ENCODE measurements at regions not wholly inside any gene's neighbourhood (a gene's known extent, or its start where the extent isn't known, plus 50 kb on each side); places are given as distances from the start of the nearest gene placed in this dataset.
"Not testable (repeated sequence)": the region's sequence is repeated elsewhere in the genome, so short reads cannot be mapped to it uniquely, and the experiment has no call there.

DNA sequence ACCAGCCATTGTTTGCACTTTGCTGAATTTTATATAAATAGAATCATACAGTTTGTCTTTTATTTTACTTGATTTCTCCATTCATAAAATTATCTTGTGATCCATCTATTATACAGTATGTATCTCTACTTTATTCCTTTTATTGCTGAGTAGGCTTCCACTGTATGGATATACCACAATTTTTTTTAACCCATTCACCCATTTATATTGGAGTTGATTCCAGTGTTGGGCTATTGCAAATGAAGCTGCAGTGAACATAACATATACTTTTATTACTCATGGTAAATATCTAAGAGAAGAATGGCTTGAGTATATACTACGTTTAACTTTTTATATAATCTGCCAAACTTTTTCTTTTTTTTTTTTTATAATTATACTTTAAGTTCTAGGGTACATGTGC, 463.6 kb downstream of the ETNK1 start:
- no peak for DNase-seq

DNA sequence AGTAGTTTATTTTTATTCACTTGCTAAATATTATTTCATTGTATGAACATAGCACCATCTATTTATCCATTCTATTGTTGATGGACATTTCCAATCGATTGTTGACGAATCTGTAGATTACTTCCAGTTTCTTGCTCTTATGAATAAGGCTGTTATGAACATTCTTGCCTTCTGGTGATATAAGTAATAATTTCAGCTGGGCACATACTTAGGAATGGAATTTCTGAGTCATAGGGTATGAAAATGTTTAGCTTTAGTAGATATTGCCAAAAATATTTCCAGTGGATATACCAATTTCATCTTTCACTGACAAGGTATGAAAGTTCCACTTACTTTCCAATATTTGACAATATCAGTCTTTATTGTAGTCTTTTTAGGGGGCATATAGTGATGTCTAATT, 468.5 kb downstream of the ETNK1 start:
- no peak for DNase-seq

DNA sequence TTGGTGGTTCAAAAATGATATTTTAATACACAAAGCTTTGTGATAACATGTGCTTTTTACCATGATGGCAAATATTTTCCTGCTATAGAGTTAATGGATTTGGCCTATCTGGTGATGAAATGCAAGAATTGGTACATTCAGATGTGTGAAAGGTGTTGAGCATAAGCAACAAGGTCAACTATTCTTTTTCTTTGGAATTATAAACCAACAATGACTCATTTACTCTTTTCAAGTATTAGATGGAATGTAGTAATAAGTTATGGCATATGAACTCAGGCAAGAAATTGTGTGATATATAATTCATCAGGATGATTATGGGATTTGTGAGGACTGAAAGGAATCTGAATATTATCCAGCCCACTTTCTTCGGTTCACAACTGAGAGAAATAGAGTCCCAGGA, 471.4 kb downstream of the ETNK1 start:
- no peak for DNase-seq

DNA sequence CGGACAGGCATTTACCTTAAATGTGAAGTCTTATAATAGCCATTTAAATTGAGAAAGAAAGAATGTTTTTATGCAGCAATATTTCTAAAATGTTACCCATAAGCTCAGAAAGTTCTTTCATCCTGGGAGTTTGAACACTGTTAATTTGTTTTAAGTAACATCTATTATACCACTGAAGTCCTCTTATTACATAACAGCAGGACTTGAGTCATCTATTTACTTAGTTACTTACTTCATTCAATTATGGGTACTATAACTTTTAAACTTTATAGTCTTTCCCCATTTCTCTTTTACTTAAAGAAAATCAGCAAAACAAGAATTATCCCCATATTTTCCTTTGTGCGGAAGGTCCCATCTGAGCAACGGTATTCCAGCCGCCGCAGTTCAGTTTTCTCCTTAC, 473.1 kb downstream of the ETNK1 start:
- no peak for DNase-seq

DNA sequence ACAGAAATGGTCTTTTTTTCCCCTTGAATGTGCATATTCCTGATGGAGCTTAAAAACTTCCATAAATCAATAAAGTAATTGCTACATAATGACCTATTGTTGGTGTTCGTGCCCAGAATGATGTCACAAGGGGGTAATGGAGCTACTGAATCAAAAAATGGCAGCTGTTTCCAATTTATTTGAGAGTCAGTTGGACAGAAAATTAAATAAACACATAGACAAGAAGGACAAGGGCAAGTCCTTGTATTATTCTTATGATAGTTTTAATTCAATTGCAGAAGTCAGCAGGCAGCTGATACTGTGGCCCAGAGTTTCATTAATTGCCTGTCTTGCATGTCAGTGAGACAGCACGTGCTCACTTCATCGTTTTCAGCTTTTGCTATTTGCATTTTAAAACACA, 473.5 kb downstream of the ETNK1 start:
- no peak for DNase-seq

DNA sequence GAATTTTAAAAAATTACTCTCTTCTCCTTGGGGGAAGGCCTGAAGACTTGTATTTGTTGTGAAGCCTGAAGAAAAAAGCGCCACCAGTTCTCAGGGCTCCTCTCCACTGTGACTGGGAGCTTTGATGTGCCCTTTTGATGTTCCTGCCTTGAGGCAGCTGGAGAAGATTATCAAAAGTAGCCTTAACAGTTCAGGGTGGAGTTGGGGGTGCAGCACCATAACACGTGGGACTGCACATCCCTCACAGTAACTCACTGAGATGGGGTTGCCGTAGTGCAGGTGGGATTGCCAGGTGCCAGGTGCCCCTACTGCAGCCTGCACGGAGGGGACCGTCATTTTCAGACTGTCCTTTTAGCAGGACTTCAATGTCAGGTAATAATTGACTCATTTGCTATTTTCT, 474.1 kb downstream of the ETNK1 start:
- DNase-seq: no peak

DNA sequence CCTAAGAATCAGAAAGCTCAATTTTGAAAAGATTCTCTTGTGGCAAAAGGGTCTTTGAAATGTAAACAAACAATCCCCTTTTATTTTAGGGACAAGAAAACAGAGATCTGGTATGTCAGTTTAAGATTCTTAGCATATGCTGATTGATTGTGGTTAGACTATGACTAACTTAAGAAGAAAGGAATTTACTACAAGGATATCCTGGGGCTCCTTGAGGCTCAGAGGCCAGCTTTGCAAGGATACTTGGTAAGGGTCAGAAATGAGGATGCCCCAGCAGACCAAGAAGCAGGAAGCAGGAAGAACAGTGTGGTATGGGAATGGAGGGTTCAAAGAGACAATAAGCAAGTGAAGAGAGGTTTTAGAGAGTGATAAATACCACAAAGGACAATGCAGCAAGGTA, 474.6 kb downstream of the ETNK1 start:
- no peak for DNase-seq

DNA sequence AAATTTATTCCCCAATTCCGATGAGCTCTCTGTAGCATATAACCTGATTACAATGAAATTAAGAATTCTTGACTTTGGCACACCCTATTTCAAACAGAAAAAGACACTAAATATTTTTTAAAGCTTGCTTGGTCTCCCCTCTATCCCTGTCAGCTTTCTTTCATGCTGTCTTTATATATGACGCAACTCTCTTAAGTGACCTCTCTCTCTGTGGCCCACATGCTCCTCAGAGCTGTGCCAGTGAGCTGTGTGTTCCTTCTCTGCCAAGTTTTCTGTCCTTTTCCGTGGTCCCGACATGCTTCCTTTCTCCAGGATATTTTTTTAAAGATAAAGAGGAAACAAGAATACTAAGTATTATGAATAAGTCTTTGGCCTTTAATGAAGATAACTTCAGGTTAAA, 484.0 kb downstream of the ETNK1 start:
- DNase-seq: no peak

DNA sequence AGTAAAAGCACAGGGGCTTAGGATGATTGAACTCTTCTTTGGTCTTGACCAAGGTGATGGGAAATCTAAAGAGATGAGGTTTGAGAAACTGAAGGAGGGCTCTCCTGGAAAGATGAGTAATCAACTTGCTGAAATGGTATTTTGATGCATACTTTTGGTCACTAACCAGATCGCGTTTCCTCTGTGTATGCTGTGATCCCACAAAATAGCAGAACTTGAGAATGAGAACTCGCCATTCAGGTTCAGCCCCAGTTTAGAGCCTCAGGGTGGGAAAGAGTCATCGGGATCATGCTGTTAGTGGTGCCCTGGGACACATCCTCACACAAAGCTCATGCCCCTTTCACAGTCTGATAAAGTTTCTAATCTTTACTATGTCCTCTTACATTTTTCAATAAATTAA, 488.8 kb downstream of the ETNK1 start:
- no peak for DNase-seq

DNA sequence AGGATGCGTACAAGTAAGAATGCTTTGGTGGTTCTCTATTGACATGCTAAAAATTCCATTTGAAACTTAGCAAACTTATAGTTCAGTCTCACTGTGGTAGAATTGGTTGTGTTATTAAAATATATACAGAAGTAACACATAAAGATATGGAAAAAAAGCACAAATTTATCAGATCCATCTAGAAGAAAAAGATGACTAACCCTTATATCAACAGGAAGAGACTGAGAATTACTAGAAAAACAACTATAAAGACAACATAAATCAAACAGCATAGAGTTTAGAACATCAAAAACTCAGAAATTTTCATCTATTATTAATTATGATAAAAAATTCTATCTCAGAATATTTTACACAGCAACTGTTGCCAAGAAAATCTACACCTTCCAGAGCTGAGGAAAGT, 491.0 kb downstream of the ETNK1 start:
- no peak for DNase-seq

DNA sequence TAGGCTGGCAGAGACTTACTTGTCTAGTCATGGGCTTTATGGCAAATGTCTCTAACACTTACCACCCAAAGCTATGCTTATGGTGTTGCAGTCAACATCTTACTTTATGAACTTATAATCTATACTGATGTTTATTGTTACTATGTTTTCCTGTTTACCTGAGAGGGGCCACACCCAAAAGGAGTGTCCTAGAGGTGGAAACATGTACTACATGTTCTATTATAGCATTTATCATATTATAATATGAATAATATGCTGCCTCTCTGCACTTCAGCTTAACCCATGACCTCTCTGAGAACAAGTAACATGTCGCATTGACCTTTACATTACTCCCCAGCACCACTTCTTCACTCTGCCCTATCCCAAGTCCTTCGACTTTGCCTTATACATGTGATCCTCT, 501.8 kb downstream of the ETNK1 start:
- DNase-seq: no peak

DNA sequence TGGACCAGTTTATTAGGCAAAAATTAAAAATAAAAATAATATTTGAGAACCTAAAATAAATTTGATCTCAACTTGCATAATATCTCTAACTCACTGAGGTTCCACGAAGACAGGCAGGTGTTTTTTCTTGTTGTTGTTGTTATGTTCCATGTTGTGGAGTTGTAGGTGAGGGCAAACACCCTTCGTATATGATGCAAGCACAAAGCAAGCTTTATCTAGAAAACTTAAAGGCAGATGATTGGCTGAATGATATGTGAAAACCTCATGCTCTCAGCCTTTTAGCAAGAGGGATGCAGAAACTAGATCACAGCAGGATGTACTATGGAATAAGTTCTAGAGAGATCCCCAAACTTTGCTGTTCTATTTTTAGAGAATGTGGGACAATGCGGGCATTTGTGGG, 502.7 kb downstream of the ETNK1 start:
- no peak for DNase-seq

DNA sequence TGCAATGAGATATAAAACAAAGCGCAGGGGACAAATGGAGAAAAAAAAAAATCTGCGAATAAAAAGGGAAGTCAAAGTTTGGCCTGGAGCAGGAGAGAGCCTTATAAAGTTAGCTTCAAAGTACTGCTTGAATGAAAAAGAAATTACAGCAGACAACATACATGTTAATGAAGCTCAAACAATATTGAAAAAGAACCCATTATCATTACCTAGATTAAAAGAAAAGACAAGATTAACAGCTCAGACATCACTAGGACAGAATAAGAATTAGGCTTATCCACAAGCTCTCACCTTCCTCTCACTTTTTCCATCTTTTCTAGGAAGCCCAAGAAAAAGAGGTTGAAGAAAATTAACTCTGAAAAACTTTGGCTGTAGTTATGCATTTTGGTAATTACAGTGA, 503.5 kb downstream of the ETNK1 start:
- DNase-seq: no peak

DNA sequence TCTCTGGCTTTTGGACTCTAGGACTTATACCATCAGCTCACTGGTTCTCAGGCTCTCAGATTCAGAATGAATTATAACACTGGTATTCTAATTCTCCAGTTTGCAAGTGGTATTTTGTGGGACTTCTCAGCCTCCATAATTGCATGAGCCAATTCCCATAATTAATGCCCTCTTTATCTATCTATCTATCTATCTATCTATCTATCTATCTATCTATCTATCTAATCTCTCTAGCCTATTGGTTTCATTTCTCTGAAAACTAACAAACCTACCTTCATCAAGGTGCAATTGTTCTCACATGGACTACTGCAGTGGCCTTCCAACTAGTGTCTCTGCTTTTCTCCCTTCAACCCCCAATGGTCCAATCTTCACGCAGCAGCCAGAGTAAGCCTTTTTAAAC, 507.4 kb downstream of the ETNK1 start:
- DNase-seq: no peak

DNA sequence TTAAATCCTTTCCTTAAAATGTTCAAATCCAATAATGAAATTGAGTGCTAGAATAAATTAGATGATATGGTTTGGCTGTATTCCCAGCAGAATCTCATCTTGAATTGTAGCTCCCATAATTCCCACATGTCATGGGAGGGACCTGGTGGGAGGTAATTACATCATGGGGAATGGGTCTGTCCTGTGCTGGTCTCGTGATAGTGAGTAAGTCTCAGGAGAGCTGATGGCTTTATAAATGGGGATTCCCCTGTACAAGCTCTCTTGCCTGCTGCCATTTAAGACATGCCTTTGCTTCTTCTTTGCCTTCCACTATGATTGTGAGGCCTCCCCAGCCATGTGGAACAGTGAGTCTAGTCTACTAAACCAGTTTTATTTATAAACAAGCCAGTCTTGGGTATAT, 508.5 kb downstream of the ETNK1 start:
- DNase-seq: peak in 2 of 4 experiments; percentile 1 to 4

DNA sequence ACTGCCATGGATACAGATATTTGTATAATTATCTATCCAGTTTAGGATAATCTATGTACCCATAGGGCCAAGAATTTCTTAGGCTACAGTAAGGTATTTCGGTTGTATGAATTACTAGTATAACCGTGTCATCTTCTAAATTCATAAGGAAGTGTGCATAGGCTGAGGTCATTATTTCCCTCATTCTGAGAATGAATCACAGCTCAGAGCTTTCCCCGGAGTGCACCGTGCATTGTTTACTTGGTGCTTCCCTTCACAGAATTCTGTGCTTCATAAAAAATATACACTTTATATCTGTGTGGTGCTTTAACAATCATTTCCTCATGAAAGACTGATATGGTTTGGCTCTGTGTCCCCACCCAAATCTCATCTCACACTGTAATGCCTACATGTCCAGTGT, 514.1 kb downstream of the ETNK1 start:
- DNase-seq: no peak

DNA sequence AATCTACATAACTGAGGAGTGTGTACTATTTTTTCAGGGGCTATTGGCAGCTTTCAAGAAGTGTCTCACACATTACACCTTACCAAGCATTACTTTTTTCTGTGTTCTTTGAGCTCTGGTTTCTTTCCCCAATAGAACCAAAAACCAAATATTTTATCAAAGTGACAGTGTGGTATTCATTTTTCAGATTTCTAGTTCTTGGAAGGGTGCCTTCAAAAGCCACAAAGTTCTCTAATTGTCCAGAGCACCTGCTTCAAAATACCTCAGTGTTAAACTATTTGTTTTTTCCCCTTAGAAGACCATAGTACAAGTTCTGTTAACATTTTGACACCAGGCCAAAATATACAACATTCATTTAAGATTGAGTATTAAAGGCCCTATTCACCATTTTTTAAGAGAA, 515.7 kb downstream of the ETNK1 start:
- DNase-seq: no peak

DNA sequence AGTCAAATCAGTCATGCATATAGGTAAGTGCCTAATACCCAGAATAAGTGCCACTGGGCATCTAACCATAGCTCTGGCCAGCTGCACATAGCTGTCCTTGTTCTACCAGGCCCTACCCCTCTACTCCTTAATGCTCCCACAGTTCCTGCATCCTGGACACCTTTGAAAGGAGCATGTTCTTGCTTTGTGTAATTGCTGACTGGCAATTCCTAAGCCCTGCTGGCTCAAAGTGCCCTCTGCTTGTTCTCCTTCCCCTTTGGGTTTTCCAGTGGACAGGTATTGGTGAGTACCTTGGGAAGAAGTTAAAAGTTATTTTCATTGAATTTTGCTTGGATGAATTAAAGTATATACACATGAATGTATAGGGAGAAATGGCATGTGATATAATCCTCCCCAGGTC, 516.4 kb downstream of the ETNK1 start:
- DNase-seq: no peak

DNA sequence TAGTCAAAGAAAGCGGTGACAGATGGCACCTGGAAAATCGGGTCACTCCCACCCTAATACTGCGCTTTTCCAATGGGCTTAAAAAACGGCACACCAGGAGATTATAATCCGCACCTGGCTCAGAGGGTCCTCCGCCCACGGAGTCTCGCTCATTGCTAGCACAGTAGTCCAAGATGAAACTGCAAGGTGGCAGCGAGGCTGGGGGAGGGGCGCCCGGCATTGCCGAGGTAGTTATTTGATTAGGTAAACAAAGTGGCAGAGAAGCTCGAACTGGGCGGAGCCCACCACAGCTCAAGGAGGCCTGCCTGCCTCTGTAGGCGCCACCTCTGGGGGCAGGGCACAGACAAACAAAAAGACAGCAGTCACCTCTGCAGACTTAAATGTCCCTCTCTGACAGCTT, 521.1 kb downstream of the ETNK1 start:
- DNase-seq: not testable (repeated sequence)

DNA sequence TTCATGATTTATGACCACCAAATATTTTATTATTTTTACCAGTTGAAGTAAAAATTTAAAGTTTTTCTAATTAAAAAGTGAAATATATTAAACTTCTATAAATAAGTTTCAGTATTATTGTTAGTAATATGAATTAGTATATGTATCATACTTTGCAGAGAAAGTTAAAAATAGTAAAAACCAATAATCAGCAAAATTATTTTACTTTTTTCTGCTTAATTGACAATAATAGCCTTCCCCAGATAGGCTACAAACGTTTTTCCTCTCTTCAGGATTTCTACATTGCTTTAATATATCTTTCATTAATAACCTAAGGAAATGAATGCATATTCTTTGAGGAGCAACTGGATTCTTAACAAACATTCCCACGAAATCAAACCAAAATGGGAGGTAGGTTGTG, 543.5 kb downstream of the ETNK1 start:
- no peak for DNase-seq

DNA sequence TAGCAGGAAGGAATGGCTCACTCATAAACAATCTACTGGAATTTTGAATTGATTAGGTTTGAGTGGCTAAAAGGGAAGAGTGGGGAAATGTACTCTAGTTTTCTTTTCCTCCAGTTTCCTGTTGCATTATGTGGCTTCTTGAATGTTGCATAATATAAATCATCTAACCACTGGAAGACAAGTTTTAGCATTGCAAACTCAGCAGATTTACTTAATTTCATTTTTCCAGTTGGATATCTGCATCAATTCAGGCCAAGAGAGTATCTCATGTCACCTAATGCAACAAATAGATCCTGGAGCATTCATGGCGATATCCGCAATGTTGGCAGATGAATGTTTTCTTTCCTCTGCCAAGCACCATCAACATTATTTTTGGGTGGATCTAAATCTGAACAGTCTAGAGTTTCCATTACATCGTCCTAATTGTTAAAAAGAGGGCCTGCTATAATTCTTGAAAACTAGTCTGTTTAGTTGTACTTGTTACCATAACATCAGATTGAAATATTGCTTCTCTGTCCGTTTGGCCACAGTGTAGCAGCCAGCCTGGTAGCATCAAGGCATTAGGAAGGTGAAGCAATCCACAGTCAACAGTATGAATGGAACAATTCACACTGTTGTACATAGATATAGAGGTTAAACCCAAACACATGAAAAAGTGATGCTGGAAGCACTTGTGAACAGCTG, 544.2 kb downstream of the ETNK1 start:
- DNase-seq: no peak

DNA sequence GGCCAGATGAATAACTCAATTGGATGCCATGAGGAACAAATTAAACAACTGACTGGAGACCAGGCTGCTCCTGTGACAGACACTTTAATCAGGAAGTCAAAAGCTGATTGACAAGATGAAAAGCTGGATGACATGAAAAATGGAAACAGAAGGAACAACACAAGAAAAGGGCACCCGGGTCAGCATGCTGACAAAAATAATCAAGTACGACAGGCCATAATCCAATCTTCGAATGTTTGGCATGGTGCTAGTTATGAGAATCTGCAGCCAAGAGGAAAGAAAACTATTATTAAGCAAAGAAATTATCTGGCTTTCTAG, 544.7 kb downstream of the ETNK1 start:
- DNase-seq: no peak

DNA sequence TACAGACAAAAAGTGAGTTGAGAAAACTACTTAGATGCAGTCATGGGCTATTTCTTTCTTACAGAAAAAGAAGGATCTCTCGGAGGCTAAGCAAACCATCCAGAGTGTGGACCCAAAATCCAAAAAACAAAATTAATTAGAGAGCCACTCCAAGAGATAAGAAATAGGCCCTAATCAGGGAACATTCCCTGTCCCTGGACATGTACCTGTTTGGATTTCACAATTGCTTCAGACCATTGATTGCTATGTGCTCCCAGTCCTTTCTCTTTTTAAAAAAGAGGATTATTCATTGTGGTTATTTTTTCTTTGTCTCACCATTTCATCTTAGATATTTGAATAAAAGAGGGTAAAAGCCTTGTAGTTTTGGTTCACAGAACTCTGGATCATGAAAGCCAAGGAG, 549.9 kb downstream of the ETNK1 start:
- no peak for DNase-seq

DNA sequence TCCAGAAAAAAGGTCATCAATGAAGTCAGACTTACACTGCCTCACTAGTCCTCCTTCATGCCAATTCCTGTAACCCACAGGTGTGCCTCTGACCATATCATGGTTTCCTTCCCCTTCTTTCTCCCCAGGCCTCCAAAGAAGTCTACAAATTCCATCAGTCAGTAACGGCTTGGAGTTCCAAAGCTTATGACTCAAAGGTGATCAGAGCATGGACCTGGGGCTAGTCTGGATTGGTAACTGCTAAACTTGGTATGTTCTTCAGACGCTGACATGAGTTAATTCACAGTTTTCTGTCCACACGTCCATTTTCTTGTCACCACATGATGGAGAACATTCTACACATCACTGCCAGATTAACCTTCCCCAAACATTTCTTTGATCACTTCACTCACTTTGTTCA, 560.4 kb downstream of the ETNK1 start:
- DNase-seq: no peak

DNA sequence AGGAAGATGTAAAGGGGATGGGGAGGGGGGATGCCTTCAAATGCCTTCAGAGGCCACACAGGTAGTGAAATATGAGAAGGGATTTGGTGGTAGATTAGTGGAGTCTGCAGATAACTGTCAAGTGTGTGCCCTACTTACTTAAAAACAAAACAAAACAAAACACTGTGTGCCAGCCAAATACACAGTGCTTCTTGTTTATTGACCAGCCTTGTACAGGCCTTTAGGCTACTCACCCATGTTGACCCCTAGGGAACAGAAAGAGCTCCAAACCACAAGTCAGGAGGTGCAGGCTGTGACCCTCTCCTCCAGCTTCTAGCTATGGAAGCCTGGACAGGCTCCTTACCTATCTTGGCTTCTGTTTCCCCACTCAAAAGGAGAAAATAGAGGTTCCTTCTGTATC, 562.0 kb downstream of the ETNK1 start:
- DNase-seq: no peak

DNA sequence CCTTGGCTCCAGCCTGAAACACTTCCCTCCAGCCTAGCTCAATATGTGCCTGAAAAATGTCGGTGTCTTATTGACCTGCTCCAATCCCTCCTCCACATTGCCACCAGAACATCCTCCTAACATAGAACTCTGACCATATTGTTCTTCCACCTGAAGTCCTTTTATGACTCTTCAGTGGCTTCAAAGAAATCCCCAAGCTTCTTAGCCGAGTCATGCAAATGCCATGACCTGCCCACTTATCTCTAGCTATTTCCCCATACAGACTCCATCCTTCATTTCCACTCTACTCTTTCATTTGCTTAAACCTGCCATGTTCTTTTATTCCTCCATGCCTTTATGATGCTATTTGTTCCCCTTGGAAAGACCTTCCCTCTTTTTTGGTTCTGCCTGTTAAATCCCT, 568.6 kb downstream of the ETNK1 start:
- DNase-seq: no peak

Measured in suppressor macrophage (primary cell).